ENCODE measurements at regions not wholly inside any gene's neighbourhood (a gene's known extent, or its start where the extent isn't known, plus 50 kb on each side); places are given as distances from the start of the nearest gene placed in this dataset.

GRCh38 chr3:35422836-35423601 lies 216.3 kb upstream of the ARPP21 start:
- peak; percentile 25 to 47 for DNase-seq (ENCODE audit: low read depth in 2 of 2)
- TF ChIP-seq, protein P1, sequence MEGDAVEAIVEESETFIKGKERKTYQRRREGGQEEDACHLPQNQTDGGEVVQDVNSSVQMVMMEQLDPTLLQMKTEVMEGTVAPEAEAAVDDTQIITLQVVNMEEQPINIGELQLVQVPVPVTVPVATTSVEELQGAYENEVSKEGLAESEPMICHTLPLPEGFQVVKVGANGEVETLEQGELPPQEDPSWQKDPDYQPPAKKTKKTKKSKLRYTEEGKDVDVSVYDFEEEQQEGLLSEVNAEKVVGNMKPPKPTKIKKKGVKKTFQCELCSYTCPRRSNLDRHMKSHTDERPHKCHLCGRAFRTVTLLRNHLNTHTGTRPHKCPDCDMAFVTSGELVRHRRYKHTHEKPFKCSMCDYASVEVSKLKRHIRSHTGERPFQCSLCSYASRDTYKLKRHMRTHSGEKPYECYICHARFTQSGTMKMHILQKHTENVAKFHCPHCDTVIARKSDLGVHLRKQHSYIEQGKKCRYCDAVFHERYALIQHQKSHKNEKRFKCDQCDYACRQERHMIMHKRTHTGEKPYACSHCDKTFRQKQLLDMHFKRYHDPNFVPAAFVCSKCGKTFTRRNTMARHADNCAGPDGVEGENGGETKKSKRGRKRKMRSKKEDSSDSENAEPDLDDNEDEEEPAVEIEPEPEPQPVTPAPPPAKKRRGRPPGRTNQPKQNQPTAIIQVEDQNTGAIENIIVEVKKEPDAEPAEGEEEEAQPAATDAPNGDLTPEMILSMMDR (IDR thresholded peaks at IDR 0.05; ENCODE audit: low read depth, low read length) = no peak
- H3K4me3 ChIP-seq (replicated peaks in 1 of 2; ENCODE audit: low read depth in 2 of 2, low read length in 2 of 2) = no peak overlapping the region

- no peak overlapping the region for H3K4me3 ChIP-seq (replicated peaks in 1 of 2; ENCODE audit: low read depth in 2 of 2, low read length in 2 of 2)
- no peak for DNase-seq (ENCODE audit: low read depth in 2 of 2)
- TF ChIP-seq, protein P1 (IDR thresholded peaks at IDR 0.05; ENCODE audit: low read depth, low read length) = no peak
Measured at GRCh38 chr3:35426366-35426958, 212.9 kb upstream of the ARPP21 start.

DNA sequence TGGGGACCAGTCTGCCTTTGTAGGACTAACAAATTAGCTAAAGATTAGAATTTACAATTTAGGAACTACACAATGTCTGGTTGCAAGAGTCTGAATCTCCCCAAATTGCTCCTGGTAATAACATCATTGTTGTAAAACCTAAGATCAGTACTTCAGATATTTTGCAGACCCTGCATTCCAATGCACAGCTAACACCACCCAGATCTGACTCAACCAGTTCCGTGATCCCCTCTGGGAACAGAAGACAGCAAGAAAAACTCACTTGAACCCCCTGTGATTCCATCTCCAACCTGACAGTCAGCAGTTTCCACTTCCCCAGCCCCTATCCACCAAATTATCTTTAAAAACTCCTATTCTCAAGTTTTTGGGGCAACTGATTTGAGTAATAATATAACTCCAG lies 201.9 kb upstream of the ARPP21 start:
- no peak for DNase-seq (ENCODE audit: low read depth in 2 of 2)
- TF ChIP-seq, protein P1 (IDR thresholded peaks at IDR 0.05; ENCODE audit: low read depth, low read length) = no peak
- H3K4me3 ChIP-seq (replicated peaks in 1 of 2; ENCODE audit: low read depth in 2 of 2, low read length in 2 of 2) = no peak overlapping the region

- DNase-seq (ENCODE audit: low read depth in 2 of 2) = no peak
Measured at GRCh38 chr3:35438101-35438500, 201.2 kb upstream of the ARPP21 start.

DNA sequence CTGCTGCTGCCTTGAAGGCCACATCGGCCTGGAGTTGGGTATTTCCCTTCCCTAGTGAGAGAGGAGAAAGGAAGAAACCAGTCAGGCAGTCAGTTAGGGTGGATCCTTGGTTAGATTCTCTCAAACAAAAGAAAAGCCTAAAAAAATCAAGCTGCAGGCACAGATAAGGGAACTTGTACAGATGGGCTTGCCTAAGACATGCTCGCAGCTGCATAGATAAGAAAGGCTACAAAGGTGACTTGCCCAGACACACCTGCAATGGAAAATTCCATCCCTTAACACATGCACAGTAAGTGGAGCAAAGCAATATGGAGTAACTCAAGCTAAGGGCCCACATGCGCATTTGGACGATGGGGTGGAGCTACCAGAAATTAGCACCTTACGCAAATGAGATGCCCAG lies 199.7 kb upstream of the ARPP21 start:
- no peak overlapping the region for H3K4me3 ChIP-seq (replicated peaks in 1 of 2; ENCODE audit: low read depth in 2 of 2, low read length in 2 of 2)
- DNase-seq (ENCODE audit: low read depth in 2 of 2) = no peak
- TF ChIP-seq, protein P1 (IDR thresholded peaks at IDR 0.05; ENCODE audit: low read depth, low read length) = no peak

More at GRCh38 chr3:35438101-35438500, 201.2 kb upstream of the ARPP21 start:
- no peak overlapping the region for H3K4me3 ChIP-seq (replicated peaks in 1 of 2; ENCODE audit: low read depth in 2 of 2, low read length in 2 of 2)
- TF ChIP-seq, protein P1 (IDR thresholded peaks at IDR 0.05; ENCODE audit: low read depth, low read length) = no peak

DNA sequence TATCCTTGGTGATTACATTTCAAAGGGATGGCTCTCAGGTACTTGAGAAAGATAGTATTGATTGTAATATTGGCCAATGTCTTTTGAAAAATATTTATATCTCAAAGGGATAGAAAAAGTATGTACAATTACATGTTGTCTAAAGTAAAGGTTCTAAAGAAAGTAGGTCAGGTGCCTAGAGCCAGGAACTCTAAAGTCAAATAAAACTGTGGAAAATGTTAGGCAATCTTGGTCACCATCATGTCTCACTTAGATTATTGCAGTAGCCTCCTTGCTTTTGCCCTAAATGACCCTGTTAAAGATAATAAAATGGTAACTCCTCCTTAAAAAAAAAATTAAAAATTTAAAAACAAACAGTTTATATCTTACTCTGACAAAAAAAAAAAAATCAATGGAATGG lies 198.5 kb upstream of the ARPP21 start:
- no peak overlapping the region for H3K4me3 ChIP-seq (replicated peaks in 1 of 2; ENCODE audit: low read depth in 2 of 2, low read length in 2 of 2)
- TF ChIP-seq, protein P1 (IDR thresholded peaks at IDR 0.05; ENCODE audit: low read depth, low read length) = no peak
- DNase-seq (ENCODE audit: low read depth in 2 of 2) = no peak
